GM12878 (cell line): ENCODE measurements at regions not wholly inside any gene's neighbourhood (a gene's known extent, or its start where the extent isn't known, plus 50 kb on each side); places are given as distances from the start of the nearest gene placed in this dataset.

Experiments used
- ATAC-seq: fragments of 200-7000 bp; cut with Tn5 transposase; 3 replicates; pipeline ENCODE4 v1.9.1; 2020; ENCODE audit warnings: mild to moderate bottlenecking, moderate library complexity
- BruUV-seq: library from RNA; stranded (reverse); fragments of 400-500 nt; replicated peaks from 2 replicates; lab custom pipeline; 2021; lab: Mats Ljungman, UMichigan
- CTCF ChIA-PET: fragments of 300-600 bp; sonication (Branson Sonifier 250); formaldehyde crosslinking; extraction: SDS; loops from one replicate; lab custom pipeline; 2021; ENCODE audit warnings: inconsistent platforms; lab: Yijun Ruan, JAX
- POLR2A ChIA-PET: fragments of 350-600 bp; formaldehyde crosslinking; extraction: SDS; loops from one replicate; lab custom pipeline; 2021; ENCODE audit warnings: inconsistent platforms; lab: Charles Lee
- RAD21 ChIA-PET: fragments of 300-600 bp; sonication (Branson Sonifier 250); formaldehyde crosslinking; loops from one replicate; lab custom pipeline; 2023; ENCODE audit warnings: antibody characterized with exemption; ENCODE audit not compliant: unreplicated experiment; lab: Charles Lee
- SMC1A ChIA-PET: fragments of 300-600 bp; sonication (Branson Sonifier 250); formaldehyde crosslinking; loops from one replicate; lab custom pipeline; 2023; ENCODE audit not compliant: unreplicated experiment, uncharacterized antibody; lab: Charles Lee
- DNase-seq: peaks from one replicate; pipeline ENCODE4 v3.0.0-alpha.2; 2011; ENCODE audit warnings: low read depth, low spot score
- FAIRE-seq: peaks from 3 replicates; lab custom pipeline; 2011; peaks lifted over from hg19 to GRCh38; lab: Jason Lieb, UNC
- H2AFZ ChIP-seq: 2 replicates; pipeline ENCODE4 v1.6.0; 2011; ENCODE audit warnings: low read depth, low read length, control low read depth; ENCODE audit not compliant: control insufficient read depth
- H3K27ac ChIP-seq: 2 replicates; pipeline ENCODE4 v1.5.1; 2011; ENCODE audit warnings: control low read depth; ENCODE audit not compliant: control insufficient read depth, insufficient read depth
- H3K27me3 ChIP-seq, 2 experiments: replicated peaks in 1 of 2; 2 replicates each; pipeline versions ENCODE4 v1.6.0 to v1.6.1; 2011; ENCODE audit warnings: low read length in 1 of 2; ENCODE audit not compliant: control insufficient read depth in 2 of 2, insufficient read depth in 2 of 2
- H3K36me3 ChIP-seq, 2 experiments: 2 replicates each; pipeline ENCODE4 v1.5.1; 2011; ENCODE audit warnings: low read length in 1 of 2; ENCODE audit not compliant: control insufficient read depth in 2 of 2, insufficient read depth in 2 of 2
- H3K4me1 ChIP-seq: 2 replicates; pipeline ENCODE4 v1.6.1; 2011; ENCODE audit warnings: mild to moderate bottlenecking, low read length, moderate library complexity, mixed read lengths; ENCODE audit not compliant: control insufficient read depth, insufficient read depth
- H3K4me2 ChIP-seq: 2 replicates; pipeline ENCODE4 v1.6.0; 2011; ENCODE audit warnings: control low read depth; ENCODE audit not compliant: control insufficient read depth, insufficient read depth
- H3K4me3 ChIP-seq: fragments of 200-600 bp; sonication (generic); 2 replicates; pipeline ENCODE4 v1.5.1; 2016
- H3K79me2 ChIP-seq: 2 replicates; pipeline ENCODE4 v1.6.0; 2011; ENCODE audit warnings: low read length; ENCODE audit not compliant: control insufficient read depth, insufficient read depth
- H3K9ac ChIP-seq: 2 replicates; pipeline ENCODE4 v1.8.0; 2011; ENCODE audit warnings: low read length, control low read depth, mixed read lengths; ENCODE audit not compliant: control insufficient read depth, insufficient read depth
- H3K9me3 ChIP-seq: replicated peaks from 3 replicates; pipeline ENCODE4 v1.5.1; 2011; ENCODE audit warnings: mild to moderate bottlenecking, low read length; ENCODE audit not compliant: control insufficient read depth, insufficient read depth
- H4K20me1 ChIP-seq: 2 replicates; pipeline ENCODE4 v1.6.0; 2011; ENCODE audit not compliant: control insufficient read depth, insufficient read depth
- RFX5 ChIP-seq: IDR thresholded peaks from 2 replicates; pipeline ENCODE4 v1.6.1; 2011; ENCODE audit warnings: low read depth, low read length, improper control_type of control experiment
- SMAD1 ChIP-seq: fragments of 450-650 bp; IDR thresholded peaks from 2 replicates; pipeline ENCODE4 v1.6.1; 2018; ENCODE audit warnings: mild to moderate bottlenecking, low read depth; ENCODE audit not compliant: partially characterized antibody
- SRF ChIP-seq, 2 experiments: IDR thresholded peaks; 2 replicates each; pipeline ENCODE4 v1.6.1; 2011; ENCODE audit warnings: low read depth in 2 of 2, low read length in 2 of 2, mild to moderate bottlenecking in 1 of 2, moderate library complexity in 1 of 2
- STAT3 ChIP-seq: IDR thresholded peaks from 2 replicates; pipeline ENCODE4 v1.6.1; 2011; ENCODE audit warnings: low read depth, low read length, improper control_type of control experiment
- SUZ12 ChIP-seq: fragments of 200-600 bp; sonication (generic); IDR thresholded peaks from one replicate; pipeline ENCODE4 v1.6.1; 2018; ENCODE audit warnings: antibody characterized with exemption, mild to moderate bottlenecking; ENCODE audit not compliant: unreplicated experiment
- YY1 ChIP-seq: IDR thresholded peaks from 2 replicates; pipeline ENCODE4 v1.6.1; 2011; ENCODE audit warnings: low read depth, mild to moderate bottlenecking, low read length
- WGBS: methylation state at CpG from one replicate; pipeline ENCODE4 v1.1.6; 2016; ENCODE audit warnings: low lambda C conversion rate; ENCODE audit not compliant: insufficient replicate concordance, insufficient coverage; ENCODE audit errors: missing lambda C conversion rate; 5-methylcytosine and 5-hydroxymethylcytosine counted together
- in situ Hi-C: fragments of 300-500 bp; cut with MboI; formaldehyde crosslinking; loops from 9 replicates; pipeline ENCODE4 v1.14.3; 2018; ENCODE audit warnings: mixed read lengths
- intact Hi-C: fragments of 100-400 bp; cut with micrococcal nuclease; formaldehyde crosslinking; loops from one replicate; pipeline ENCODE4 v1.14.2; 2022; ENCODE audit not compliant: unreplicated experiment

- no peaks in the 10 kb centered on the region for H3K79me2 ChIP-seq
- POLR2A ChIA-PET = no interaction called here
- intact Hi-C loops (no loop called here), in situ Hi-C loops (no loop called here)
- no peaks in the 10 kb centered on the region for H3K36me3 ChIP-seq
- no peaks in the 10 kb centered on the region; the same call in 2 of the 3 replicates for H3K9me3 ChIP-seq
- no peaks in the 10 kb centered on the region for H3K27me3 ChIP-seq
- no TSS peak for BruUV-seq
- ATAC-seq = no peak
- no peak for FAIRE-seq
- SMC1A ChIA-PET = no interaction called here
- H4K20me1 ChIP-seq = no peaks in the 10 kb centered on the region
- H2AFZ ChIP-seq = no peak overlapping the region
- CTCF ChIA-PET = no interaction called here
- H3K9ac ChIP-seq = no peak overlapping the region
- H3K27ac ChIP-seq = no peak overlapping the region
- peaks cover 4% of the 10 kb centered on the region for H3K4me1 ChIP-seq
- DNase-seq = no peak
- RAD21 ChIA-PET = no interaction called here
- WGBS = 17% methylated on average over 4 of the region's 4 CpGs
- TF ChIP-seq STAT3 (no peak), RFX5 (no peak), SMAD1 (no peak)
- H3K4me2 ChIP-seq = no peak overlapping the region
- no peak overlapping the region for H3K4me3 ChIP-seq
These were observed 76.7 kb upstream of the EIF5 start for GRCh38 chr14:103257211-103257962.

GRCh38 chr14:103258211-103258610 is 75.8 kb upstream of the EIF5 start:
- no peaks in the 10 kb centered on the region; the same call in 1 of the 3 replicates for H3K9me3 ChIP-seq
- H3K79me2 ChIP-seq = no peaks in the 10 kb centered on the region
- intact Hi-C loops (no loop called here), in situ Hi-C loops (no loop called here)
- no peak overlapping the region for H3K9ac ChIP-seq
- ATAC-seq (no peak), DNase-seq (no peak), FAIRE-seq (no peak)
- ChIA-PET CTCF (no interaction called here), RAD21 (interaction anchor here (1.2 kb wide), 1 partner anchor 153 kb away, joined by 3 read pairs; no protein-coding TSS in a partner anchor), POLR2A (no interaction called here), SMC1A (no interaction called here)
- no peaks in the 10 kb centered on the region for H3K27me3 ChIP-seq
- no TSS peak for BruUV-seq
- no peak overlapping the region for H3K27ac ChIP-seq
- H3K4me2 ChIP-seq = no peak overlapping the region
- no peak overlapping the region for H3K4me3 ChIP-seq
- TF ChIP-seq YY1 (no peak), SUZ12 (no peak), SRF (IDR thresholded peaks at IDR 0.05; ENCODE audit: low read depth in 2 of 2, low read length in 2 of 2) (no peak)
- no peaks in the 10 kb centered on the region for H3K36me3 ChIP-seq
- H3K4me1 ChIP-seq = peaks cover 4% of the 10 kb centered on the region
- H4K20me1 ChIP-seq = no peaks in the 10 kb centered on the region
- no peak overlapping the region for H2AFZ ChIP-seq
- 57% methylated on average over 12 of the region's 12 CpGs for WGBS
